Bronchial epithelial cell (primary cell): ENCODE measurements at regions not wholly inside any gene's neighbourhood (a gene's known extent, or its start where the extent isn't known, plus 50 kb on each side); places are given as distances from the start of the nearest gene placed in this dataset.

Experiments
- DNase-seq: peaks from one replicate; pipeline ENCODE4 v3.0.0-alpha.2; 2010; ENCODE audit warnings: low read depth
- FAIRE-seq: peaks from 2 replicates; lab custom pipeline; 2011; peaks lifted over from hg19 to GRCh38; lab: Jason Lieb, UNC
- H3K27me3 ChIP-seq: 2 replicates; pipeline ENCODE4 v1.5.1; 2011; ENCODE audit warnings: low read length; ENCODE audit not compliant: control insufficient read depth, insufficient read depth
- H3K36me3 ChIP-seq: 2 replicates; pipeline ENCODE4 v1.5.1; 2011; ENCODE audit warnings: low read length; ENCODE audit not compliant: control insufficient read depth, insufficient read depth
- H3K4me3 ChIP-seq: 2 replicates; pipeline ENCODE4 v1.5.1; 2011; ENCODE audit warnings: mild to moderate bottlenecking, low read depth, low read length, control low read depth
- TF ChIP-seq, protein P1 (sequence below): IDR thresholded peaks from 2 replicates; pipeline ENCODE4 v1.5.1; 2011; ENCODE audit warnings: mild to moderate bottlenecking, moderate library complexity, low read length, control low read depth, inconsistent platforms; ENCODE audit not compliant: insufficient read depth, severe bottlenecking

DNA sequence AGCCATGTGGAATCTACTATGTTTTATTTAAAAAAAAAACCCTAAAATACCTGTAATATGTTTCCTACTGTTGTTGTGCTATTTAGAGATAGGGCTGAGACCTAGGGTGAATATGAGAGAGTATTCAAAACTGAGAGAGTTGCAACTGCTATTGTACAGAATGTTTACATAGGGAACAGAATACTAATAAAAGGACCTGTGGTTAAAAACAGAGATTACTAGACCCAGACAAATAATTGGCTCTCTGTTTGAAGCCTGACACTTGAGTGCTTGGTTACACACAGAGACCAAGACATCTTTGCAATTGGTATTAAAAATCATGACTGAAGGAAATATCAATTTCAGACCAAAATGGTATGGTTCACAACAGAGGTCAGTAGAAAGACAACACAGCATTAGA lies 278.9 kb upstream of the GIMD1 start:
- H3K27me3 ChIP-seq: no peaks in the 10 kb centered on the region
- TF ChIP-seq, protein P1, sequence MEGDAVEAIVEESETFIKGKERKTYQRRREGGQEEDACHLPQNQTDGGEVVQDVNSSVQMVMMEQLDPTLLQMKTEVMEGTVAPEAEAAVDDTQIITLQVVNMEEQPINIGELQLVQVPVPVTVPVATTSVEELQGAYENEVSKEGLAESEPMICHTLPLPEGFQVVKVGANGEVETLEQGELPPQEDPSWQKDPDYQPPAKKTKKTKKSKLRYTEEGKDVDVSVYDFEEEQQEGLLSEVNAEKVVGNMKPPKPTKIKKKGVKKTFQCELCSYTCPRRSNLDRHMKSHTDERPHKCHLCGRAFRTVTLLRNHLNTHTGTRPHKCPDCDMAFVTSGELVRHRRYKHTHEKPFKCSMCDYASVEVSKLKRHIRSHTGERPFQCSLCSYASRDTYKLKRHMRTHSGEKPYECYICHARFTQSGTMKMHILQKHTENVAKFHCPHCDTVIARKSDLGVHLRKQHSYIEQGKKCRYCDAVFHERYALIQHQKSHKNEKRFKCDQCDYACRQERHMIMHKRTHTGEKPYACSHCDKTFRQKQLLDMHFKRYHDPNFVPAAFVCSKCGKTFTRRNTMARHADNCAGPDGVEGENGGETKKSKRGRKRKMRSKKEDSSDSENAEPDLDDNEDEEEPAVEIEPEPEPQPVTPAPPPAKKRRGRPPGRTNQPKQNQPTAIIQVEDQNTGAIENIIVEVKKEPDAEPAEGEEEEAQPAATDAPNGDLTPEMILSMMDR: no peak
- no peak for DNase-seq
- no peaks in the 10 kb centered on the region for H3K36me3 ChIP-seq
- FAIRE-seq: no peak
- H3K4me3 ChIP-seq: no peak overlapping the region

DNA sequence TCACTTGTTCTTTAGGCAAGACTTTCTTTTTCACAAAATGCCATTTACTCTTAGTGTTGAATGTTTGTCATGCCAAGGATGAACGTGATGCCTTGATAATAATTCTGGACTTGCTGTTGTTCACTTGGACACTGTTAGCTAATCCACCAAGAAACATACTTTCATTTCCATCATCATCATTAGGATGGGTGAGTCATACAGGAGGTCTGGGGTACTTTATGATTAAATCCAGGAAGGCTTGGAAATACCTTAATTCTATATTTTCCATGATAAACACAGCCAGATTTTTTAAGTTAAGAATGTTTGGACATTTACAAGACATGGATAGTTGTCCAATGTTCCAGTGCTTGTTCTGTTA lies 260.7 kb upstream of the GIMD1 start:
- Histone ChIP-seq H3K36me3 (no peaks in the 10 kb centered on the region), H3K4me3 (no peak overlapping the region), H3K27me3 (no peaks in the 10 kb centered on the region)
- DNase-seq (no peak), FAIRE-seq (no peak)
- TF ChIP-seq, protein P1: no peak

DNA sequence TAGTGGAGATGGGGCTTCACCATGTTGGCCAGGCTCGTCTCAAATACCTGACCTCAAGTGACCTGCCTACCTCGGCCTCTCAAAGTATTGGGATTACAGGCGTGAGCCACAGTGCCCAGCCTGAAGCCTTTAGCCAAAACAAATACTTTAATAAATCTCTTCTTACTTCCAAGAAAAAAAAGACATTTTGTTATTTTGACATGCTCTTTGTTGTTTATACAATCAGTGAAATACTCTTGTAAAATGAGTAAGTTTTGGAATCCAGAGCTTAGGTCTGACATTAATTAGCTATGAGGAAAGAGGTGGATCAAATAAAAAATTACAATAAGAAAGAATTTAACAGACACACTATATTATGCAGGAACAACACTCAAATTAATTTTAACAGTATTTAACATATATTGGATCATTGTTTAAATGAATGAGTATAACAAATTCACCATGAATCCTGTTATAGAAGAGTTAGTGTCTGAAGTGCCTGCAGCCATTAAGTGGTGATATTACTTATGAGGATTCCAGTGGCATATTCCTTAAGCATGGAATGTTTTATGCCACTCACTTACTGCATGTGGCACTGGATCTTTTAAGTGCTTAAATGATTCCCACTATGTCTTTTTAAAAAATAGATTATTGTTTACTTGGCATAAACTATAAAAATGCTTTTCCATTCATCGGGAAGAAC lies 260.1 kb upstream of the GIMD1 start:
- Histone ChIP-seq H3K27me3 (no peaks in the 10 kb centered on the region), H3K36me3 (no peaks in the 10 kb centered on the region), H3K4me3 (no peak overlapping the region)
- FAIRE-seq (no peak), DNase-seq (no peak)
- TF ChIP-seq, protein P1: no peak

DNA sequence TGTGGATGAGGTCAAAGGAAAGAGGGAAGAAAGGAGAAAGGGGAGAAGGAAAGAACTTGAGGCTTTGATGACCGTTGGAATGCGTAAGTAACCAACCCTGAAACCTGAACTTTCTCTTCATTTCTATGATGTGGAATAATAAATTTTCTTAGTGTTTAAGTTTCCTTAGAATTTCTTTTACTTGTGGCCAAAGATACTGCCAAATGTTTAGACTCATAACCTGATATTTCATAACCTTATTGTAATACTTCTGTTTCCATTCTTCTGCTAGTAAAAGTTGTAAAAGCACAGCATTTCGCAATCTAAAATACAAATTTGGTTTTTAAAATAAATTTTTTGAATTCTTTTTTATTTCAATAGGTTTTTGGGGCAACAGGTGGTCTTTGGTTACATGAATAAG lies 258.5 kb upstream of the GIMD1 start:
- H3K36me3 ChIP-seq: no peaks in the 10 kb centered on the region
- H3K4me3 ChIP-seq: no peak overlapping the region
- no peak for FAIRE-seq

DNA sequence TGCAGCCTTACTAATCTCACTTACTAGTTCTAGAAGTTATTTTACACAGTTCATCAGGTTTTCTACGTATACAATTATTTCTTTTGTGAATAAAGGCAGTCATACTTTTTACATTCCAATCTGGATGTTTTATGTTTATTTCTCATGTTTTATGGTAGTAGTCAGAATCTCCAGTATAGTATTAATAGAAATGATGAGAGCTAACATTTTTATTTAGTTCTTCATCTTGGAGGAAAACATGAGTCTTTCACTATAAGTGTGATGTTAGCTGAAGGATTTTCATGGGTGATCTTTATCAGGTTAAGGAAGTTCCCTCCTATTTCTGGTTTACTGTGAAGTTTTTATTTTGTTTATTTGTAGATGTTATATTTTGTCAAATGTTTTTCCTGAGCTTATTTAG lies 256.1 kb upstream of the GIMD1 start:
- TF ChIP-seq, protein P1: no peak
- H3K27me3 ChIP-seq: no peaks in the 10 kb centered on the region
- no peaks in the 10 kb centered on the region for H3K36me3 ChIP-seq
- DNase-seq (no peak), FAIRE-seq (no peak)
- no peak overlapping the region for H3K4me3 ChIP-seq

More for the DNA sequence above, 258.5 kb upstream of the GIMD1 start:
- TF ChIP-seq, protein P1: no peak
- no peaks in the 10 kb centered on the region for H3K27me3 ChIP-seq
- DNase-seq: no peak

DNA sequence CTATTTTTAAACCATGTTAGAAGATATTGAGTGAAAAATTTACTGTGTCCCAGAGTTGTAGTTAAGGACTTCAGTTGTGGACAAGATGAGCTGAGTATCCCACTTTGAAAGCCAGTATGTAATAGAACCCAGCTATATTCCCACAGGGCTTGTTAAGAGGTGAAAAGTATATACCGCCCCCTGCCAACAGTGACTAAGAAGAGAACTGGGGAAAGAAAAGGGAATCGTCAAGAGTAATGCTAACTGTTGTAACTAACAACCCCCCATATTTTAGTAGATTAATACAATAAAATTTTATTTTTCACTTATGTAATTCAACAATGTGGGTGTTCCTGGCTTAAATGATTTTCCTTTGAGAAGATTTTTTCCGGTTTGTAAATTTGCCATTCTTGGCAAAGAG lies 250.4 kb upstream of the GIMD1 start:
- no peak for FAIRE-seq
- no peak overlapping the region for H3K4me3 ChIP-seq
- H3K27me3 ChIP-seq: no peaks in the 10 kb centered on the region
- TF ChIP-seq, protein P1: no peak
- DNase-seq: peak; percentile 10
- no peaks in the 10 kb centered on the region for H3K36me3 ChIP-seq
